GM12878 (cell line): ENCODE measurements at regions not wholly inside any gene's neighbourhood (a gene's known extent, or its start where the extent isn't known, plus 50 kb on each side); places are given as distances from the start of the nearest gene placed in this dataset.

Experiments used
- ATAC-seq: fragments of 200-7000 bp; cut with Tn5 transposase; 3 replicates; pipeline ENCODE4 v1.9.1; 2020; ENCODE audit warnings: mild to moderate bottlenecking, moderate library complexity
- BruUV-seq: library from RNA; stranded (reverse); fragments of 400-500 nt; replicated peaks from 2 replicates; lab custom pipeline; 2021; lab: Mats Ljungman, UMichigan
- CTCF ChIA-PET: fragments of 300-600 bp; sonication (Branson Sonifier 250); formaldehyde crosslinking; extraction: SDS; loops from one replicate; lab custom pipeline; 2021; ENCODE audit warnings: inconsistent platforms; lab: Yijun Ruan, JAX
- POLR2A ChIA-PET: fragments of 350-600 bp; formaldehyde crosslinking; extraction: SDS; loops from one replicate; lab custom pipeline; 2021; ENCODE audit warnings: inconsistent platforms; lab: Charles Lee
- RAD21 ChIA-PET: fragments of 300-600 bp; sonication (Branson Sonifier 250); formaldehyde crosslinking; loops from one replicate; lab custom pipeline; 2023; ENCODE audit warnings: antibody characterized with exemption; ENCODE audit not compliant: unreplicated experiment; lab: Charles Lee
- SMC1A ChIA-PET: fragments of 300-600 bp; sonication (Branson Sonifier 250); formaldehyde crosslinking; loops from one replicate; lab custom pipeline; 2023; ENCODE audit not compliant: unreplicated experiment, uncharacterized antibody; lab: Charles Lee
- DNase-seq: peaks from one replicate; pipeline ENCODE4 v3.0.0-alpha.2; 2011; ENCODE audit warnings: low read depth, low spot score
- FAIRE-seq: peaks from 3 replicates; lab custom pipeline; 2011; peaks lifted over from hg19 to GRCh38; lab: Jason Lieb, UNC
- H2AFZ ChIP-seq: 2 replicates; pipeline ENCODE4 v1.6.0; 2011; ENCODE audit warnings: low read depth, low read length, control low read depth; ENCODE audit not compliant: control insufficient read depth
- H3K27ac ChIP-seq: 2 replicates; pipeline ENCODE4 v1.5.1; 2011; ENCODE audit warnings: control low read depth; ENCODE audit not compliant: control insufficient read depth, insufficient read depth
- H3K27me3 ChIP-seq, 2 experiments: replicated peaks in 1 of 2; 2 replicates each; pipeline versions ENCODE4 v1.6.0 to v1.6.1; 2011; ENCODE audit warnings: low read length in 1 of 2; ENCODE audit not compliant: control insufficient read depth in 2 of 2, insufficient read depth in 2 of 2
- H3K36me3 ChIP-seq, 2 experiments: 2 replicates each; pipeline ENCODE4 v1.5.1; 2011; ENCODE audit warnings: low read length in 1 of 2; ENCODE audit not compliant: control insufficient read depth in 2 of 2, insufficient read depth in 2 of 2
- H3K4me1 ChIP-seq: 2 replicates; pipeline ENCODE4 v1.6.1; 2011; ENCODE audit warnings: mild to moderate bottlenecking, low read length, moderate library complexity, mixed read lengths; ENCODE audit not compliant: control insufficient read depth, insufficient read depth
- H3K4me2 ChIP-seq: 2 replicates; pipeline ENCODE4 v1.6.0; 2011; ENCODE audit warnings: control low read depth; ENCODE audit not compliant: control insufficient read depth, insufficient read depth
- H3K4me3 ChIP-seq: fragments of 200-600 bp; sonication (generic); 2 replicates; pipeline ENCODE4 v1.5.1; 2016
- H3K79me2 ChIP-seq: 2 replicates; pipeline ENCODE4 v1.6.0; 2011; ENCODE audit warnings: low read length; ENCODE audit not compliant: control insufficient read depth, insufficient read depth
- H3K9ac ChIP-seq: 2 replicates; pipeline ENCODE4 v1.8.0; 2011; ENCODE audit warnings: low read length, control low read depth, mixed read lengths; ENCODE audit not compliant: control insufficient read depth, insufficient read depth
- H3K9me3 ChIP-seq: replicated peaks from 3 replicates; pipeline ENCODE4 v1.5.1; 2011; ENCODE audit warnings: mild to moderate bottlenecking, low read length; ENCODE audit not compliant: control insufficient read depth, insufficient read depth
- H4K20me1 ChIP-seq: 2 replicates; pipeline ENCODE4 v1.6.0; 2011; ENCODE audit not compliant: control insufficient read depth, insufficient read depth
- DPF2 ChIP-seq: fragments of 450-650 bp; IDR thresholded peaks from 2 replicates; pipeline ENCODE4 v1.6.1; 2017; ENCODE audit warnings: mild to moderate bottlenecking
- GATAD2B ChIP-seq: fragments of 450-650 bp; conservative IDR thresholded peaks from 2 replicates; pipeline ENCODE4 v1.6.1; 2017; ENCODE audit warnings: low read depth, mild to moderate bottlenecking, moderate library complexity
- NR2F1 ChIP-seq: fragments of 450-650 bp; conservative IDR thresholded peaks from 2 replicates; pipeline ENCODE4 v1.6.1; 2017; ENCODE audit warnings: mild to moderate bottlenecking
- SRF ChIP-seq, 2 experiments: IDR thresholded peaks; 2 replicates each; pipeline ENCODE4 v1.6.1; 2011; ENCODE audit warnings: low read depth in 2 of 2, low read length in 2 of 2, mild to moderate bottlenecking in 1 of 2, moderate library complexity in 1 of 2
- TCF12 ChIP-seq: IDR thresholded peaks from 2 replicates; pipeline ENCODE4 v1.6.1; 2011; ENCODE audit warnings: low read depth, mild to moderate bottlenecking, low read length
- ZBTB33 ChIP-seq: fragments of 450-650 bp; IDR thresholded peaks from 2 replicates; pipeline ENCODE4 v1.6.1; 2017; ENCODE audit warnings: mild to moderate bottlenecking
- ZBTB40 ChIP-seq: fragments of 450-650 bp; IDR thresholded peaks from 2 replicates; pipeline ENCODE4 v1.6.1; 2016; ENCODE audit warnings: mild to moderate bottlenecking, moderate library complexity, borderline replicate concordance
- WGBS: methylation state at CpG from one replicate; pipeline ENCODE4 v1.1.6; 2016; ENCODE audit warnings: low lambda C conversion rate; ENCODE audit not compliant: insufficient replicate concordance, insufficient coverage; ENCODE audit errors: missing lambda C conversion rate; 5-methylcytosine and 5-hydroxymethylcytosine counted together
- in situ Hi-C: fragments of 300-500 bp; cut with MboI; formaldehyde crosslinking; loops from 9 replicates; pipeline ENCODE4 v1.14.3; 2018; ENCODE audit warnings: mixed read lengths
- intact Hi-C: fragments of 100-400 bp; cut with micrococcal nuclease; formaldehyde crosslinking; loops from one replicate; pipeline ENCODE4 v1.14.2; 2022; ENCODE audit not compliant: unreplicated experiment

GRCh38 chr1:229035748-229036082 lies 235.2 kb upstream of the RAB4A start (continued):
- no peak for TF ChIP-seq ZBTB40
- no peak for TF ChIP-seq TCF12
- no peak for TF ChIP-seq SRF (IDR thresholded peaks at IDR 0.05; ENCODE audit: low read depth in 2 of 2, low read length in 2 of 2)
- TF ChIP-seq ZBTB33 = no peak
- no peak for TF ChIP-seq DPF2

- DNase-seq = no peak
- Histone ChIP-seq H3K4me2 (no peak overlapping the region), H3K4me3 (no peak overlapping the region), H3K4me1 (peaks cover 7% of the 10 kb centered on the region), H3K27ac (no peak overlapping the region), H3K36me3 (no peaks in the 10 kb centered on the region), H3K9me3 (no peaks in the 10 kb centered on the region), H2AFZ (no peak overlapping the region), H3K9ac (no peak overlapping the region), H4K20me1 (no peaks in the 10 kb centered on the region), H3K27me3 (no peaks in the 10 kb centered on the region; a peak in 1 of 4 replicates), H3K79me2 (no peaks in the 10 kb centered on the region)
- FAIRE-seq = no peak
- ChIA-PET SMC1A (no interaction called here), CTCF (no interaction called here), POLR2A (no interaction called here), RAD21 (no interaction called here)
- BruUV-seq = no TSS peak
- intact Hi-C loops = loop anchor here (10.0 kb wide), 1 partner anchor 187 kb away; no protein-coding TSS in a partner anchor
- 58% methylated on average over 4 of the region's 4 CpGs for WGBS
- no peak for ATAC-seq
- in situ Hi-C loops = no loop called here
- TF ChIP-seq GATAD2B (no peak), NR2F1 (no peak)
These were observed 233.0 kb upstream of the RAB4A start for GRCh38 chr1:229037806-229038405.
